ENCODE measurements at regions not wholly inside any gene's neighbourhood (a gene's known extent, or its start where the extent isn't known, plus 50 kb on each side); places are given as distances from the start of the nearest gene placed in this dataset.

- TF ChIP-seq, protein P1, sequence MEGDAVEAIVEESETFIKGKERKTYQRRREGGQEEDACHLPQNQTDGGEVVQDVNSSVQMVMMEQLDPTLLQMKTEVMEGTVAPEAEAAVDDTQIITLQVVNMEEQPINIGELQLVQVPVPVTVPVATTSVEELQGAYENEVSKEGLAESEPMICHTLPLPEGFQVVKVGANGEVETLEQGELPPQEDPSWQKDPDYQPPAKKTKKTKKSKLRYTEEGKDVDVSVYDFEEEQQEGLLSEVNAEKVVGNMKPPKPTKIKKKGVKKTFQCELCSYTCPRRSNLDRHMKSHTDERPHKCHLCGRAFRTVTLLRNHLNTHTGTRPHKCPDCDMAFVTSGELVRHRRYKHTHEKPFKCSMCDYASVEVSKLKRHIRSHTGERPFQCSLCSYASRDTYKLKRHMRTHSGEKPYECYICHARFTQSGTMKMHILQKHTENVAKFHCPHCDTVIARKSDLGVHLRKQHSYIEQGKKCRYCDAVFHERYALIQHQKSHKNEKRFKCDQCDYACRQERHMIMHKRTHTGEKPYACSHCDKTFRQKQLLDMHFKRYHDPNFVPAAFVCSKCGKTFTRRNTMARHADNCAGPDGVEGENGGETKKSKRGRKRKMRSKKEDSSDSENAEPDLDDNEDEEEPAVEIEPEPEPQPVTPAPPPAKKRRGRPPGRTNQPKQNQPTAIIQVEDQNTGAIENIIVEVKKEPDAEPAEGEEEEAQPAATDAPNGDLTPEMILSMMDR (IDR thresholded peaks at IDR 0.05), result no peak
- TF ChIP-seq POLR2A (IDR thresholded peaks at IDR 0.05), result no peak
These were observed 154.4 kb downstream of the PLPP3 start for GRCh38 chr1:56424744-56425493.
